ENCODE measurements at regions not wholly inside any gene's neighbourhood (a gene's known extent, or its start where the extent isn't known, plus 50 kb on each side); places are given as distances from the start of the nearest gene placed in this dataset.

DNA sequence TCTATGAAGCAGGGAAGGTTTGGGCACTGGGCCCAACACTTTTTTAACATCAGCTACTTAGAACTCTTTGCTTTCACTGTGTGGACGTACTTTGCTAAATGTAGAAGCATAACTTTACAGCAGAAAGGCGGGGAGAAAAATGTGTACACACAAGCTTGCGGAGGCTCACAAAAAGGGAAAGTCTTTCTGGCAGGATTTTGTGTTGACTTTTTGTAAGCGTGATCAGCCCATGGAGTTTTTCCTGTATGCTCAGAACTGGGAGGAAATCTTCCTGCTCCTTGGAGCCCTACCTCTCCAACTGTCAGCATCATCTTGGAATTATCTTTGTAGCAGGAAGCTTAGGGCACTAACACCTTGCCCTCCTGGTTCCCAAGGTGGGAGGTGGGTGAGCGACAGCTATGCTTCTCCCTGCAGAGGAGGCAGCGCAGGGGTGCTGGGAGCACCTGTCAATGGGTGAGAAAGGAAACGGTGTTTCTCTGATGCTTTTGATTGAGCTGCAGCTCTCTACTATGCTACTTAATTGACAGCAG lies 321.9 kb downstream of the GADD45G start:
- TF ChIP-seq, protein P1, sequence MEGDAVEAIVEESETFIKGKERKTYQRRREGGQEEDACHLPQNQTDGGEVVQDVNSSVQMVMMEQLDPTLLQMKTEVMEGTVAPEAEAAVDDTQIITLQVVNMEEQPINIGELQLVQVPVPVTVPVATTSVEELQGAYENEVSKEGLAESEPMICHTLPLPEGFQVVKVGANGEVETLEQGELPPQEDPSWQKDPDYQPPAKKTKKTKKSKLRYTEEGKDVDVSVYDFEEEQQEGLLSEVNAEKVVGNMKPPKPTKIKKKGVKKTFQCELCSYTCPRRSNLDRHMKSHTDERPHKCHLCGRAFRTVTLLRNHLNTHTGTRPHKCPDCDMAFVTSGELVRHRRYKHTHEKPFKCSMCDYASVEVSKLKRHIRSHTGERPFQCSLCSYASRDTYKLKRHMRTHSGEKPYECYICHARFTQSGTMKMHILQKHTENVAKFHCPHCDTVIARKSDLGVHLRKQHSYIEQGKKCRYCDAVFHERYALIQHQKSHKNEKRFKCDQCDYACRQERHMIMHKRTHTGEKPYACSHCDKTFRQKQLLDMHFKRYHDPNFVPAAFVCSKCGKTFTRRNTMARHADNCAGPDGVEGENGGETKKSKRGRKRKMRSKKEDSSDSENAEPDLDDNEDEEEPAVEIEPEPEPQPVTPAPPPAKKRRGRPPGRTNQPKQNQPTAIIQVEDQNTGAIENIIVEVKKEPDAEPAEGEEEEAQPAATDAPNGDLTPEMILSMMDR (conservative IDR thresholded peaks at IDR 0.05; ENCODE audit: low read depth in 2 of 2): no peak
- no peak for TF ChIP-seq JUNB (IDR thresholded peaks at IDR 0.05; ENCODE audit: unreplicated experiment)
- no peak for TF ChIP-seq EZH2 (IDR thresholded peaks at IDR 0.05; ENCODE audit: low read depth, unreplicated experiment)
- no peak for TF ChIP-seq EZH2phosphoT487 (IDR thresholded peaks at IDR 0.05; ENCODE audit: unreplicated experiment)
- TF ChIP-seq POLR2AphosphoS5 (IDR thresholded peaks at IDR 0.05; ENCODE audit: low read depth): no peak
- TF ChIP-seq, protein P2, sequence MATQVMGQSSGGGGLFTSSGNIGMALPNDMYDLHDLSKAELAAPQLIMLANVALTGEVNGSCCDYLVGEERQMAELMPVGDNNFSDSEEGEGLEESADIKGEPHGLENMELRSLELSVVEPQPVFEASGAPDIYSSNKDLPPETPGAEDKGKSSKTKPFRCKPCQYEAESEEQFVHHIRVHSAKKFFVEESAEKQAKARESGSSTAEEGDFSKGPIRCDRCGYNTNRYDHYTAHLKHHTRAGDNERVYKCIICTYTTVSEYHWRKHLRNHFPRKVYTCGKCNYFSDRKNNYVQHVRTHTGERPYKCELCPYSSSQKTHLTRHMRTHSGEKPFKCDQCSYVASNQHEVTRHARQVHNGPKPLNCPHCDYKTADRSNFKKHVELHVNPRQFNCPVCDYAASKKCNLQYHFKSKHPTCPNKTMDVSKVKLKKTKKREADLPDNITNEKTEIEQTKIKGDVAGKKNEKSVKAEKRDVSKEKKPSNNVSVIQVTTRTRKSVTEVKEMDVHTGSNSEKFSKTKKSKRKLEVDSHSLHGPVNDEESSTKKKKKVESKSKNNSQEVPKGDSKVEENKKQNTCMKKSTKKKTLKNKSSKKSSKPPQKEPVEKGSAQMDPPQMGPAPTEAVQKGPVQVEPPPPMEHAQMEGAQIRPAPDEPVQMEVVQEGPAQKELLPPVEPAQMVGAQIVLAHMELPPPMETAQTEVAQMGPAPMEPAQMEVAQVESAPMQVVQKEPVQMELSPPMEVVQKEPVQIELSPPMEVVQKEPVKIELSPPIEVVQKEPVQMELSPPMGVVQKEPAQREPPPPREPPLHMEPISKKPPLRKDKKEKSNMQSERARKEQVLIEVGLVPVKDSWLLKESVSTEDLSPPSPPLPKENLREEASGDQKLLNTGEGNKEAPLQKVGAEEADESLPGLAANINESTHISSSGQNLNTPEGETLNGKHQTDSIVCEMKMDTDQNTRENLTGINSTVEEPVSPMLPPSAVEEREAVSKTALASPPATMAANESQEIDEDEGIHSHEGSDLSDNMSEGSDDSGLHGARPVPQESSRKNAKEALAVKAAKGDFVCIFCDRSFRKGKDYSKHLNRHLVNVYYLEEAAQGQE (IDR thresholded peaks at IDR 0.05; ENCODE audit: unreplicated experiment): no peak
- TF ChIP-seq CREB1 (CRISPR knock-in tag; IDR thresholded peaks at IDR 0.05; ENCODE audit: low read depth): no peak

Measured in GM23338 (cell line).